A673 (cell line): ENCODE measurements at regions not wholly inside any gene's neighbourhood (a gene's known extent, or its start where the extent isn't known, plus 50 kb on each side); places are given as distances from the start of the nearest gene placed in this dataset.

Source experiments
- EZH2 ChIP-seq: fragments of 200-600 bp; sonication (generic); IDR thresholded peaks from 2 replicates; pipeline ENCODE4 v1.6.1; 2017; ENCODE audit warnings: borderline replicate concordance, low read depth, mild to moderate bottlenecking, mixed read lengths, antibody characterized with exemption, low read length; ENCODE audit not compliant: poor library complexity, severe bottlenecking
- TF ChIP-seq, protein P1 (sequence below): fragments of 300-800, 200-600 bp; sonication (generic); conservative IDR thresholded peaks from 2 replicates; pipeline ENCODE4 v1.5.1; 2017; ENCODE audit warnings: low read depth, mild to moderate bottlenecking, antibody characterized with exemption, low read length, moderate library complexity, mixed read lengths

- TF ChIP-seq, protein P1, sequence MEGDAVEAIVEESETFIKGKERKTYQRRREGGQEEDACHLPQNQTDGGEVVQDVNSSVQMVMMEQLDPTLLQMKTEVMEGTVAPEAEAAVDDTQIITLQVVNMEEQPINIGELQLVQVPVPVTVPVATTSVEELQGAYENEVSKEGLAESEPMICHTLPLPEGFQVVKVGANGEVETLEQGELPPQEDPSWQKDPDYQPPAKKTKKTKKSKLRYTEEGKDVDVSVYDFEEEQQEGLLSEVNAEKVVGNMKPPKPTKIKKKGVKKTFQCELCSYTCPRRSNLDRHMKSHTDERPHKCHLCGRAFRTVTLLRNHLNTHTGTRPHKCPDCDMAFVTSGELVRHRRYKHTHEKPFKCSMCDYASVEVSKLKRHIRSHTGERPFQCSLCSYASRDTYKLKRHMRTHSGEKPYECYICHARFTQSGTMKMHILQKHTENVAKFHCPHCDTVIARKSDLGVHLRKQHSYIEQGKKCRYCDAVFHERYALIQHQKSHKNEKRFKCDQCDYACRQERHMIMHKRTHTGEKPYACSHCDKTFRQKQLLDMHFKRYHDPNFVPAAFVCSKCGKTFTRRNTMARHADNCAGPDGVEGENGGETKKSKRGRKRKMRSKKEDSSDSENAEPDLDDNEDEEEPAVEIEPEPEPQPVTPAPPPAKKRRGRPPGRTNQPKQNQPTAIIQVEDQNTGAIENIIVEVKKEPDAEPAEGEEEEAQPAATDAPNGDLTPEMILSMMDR = no peak
- no peak for TF ChIP-seq EZH2
These were observed 126.6 kb upstream of the GNAI1 start for GRCh38 chr7:80008039-80008438.
